Osteoblast (primary cell): ENCODE measurements at regions not wholly inside any gene's neighbourhood (a gene's known extent, or its start where the extent isn't known, plus 50 kb on each side); places are given as distances from the start of the nearest gene placed in this dataset.

Source experiments
- DNase-seq: peaks from one replicate; pipeline ENCODE4 v3.0.0; 2011; ENCODE audit warnings: low spot score, mixed read lengths; ENCODE audit not compliant: insufficient read length; ENCODE audit errors: missing footprints
- H2AFZ ChIP-seq: 2 replicates; pipeline ENCODE4 v1.6.0; 2011; ENCODE audit warnings: mild to moderate bottlenecking, low read length
- H3K27ac ChIP-seq: 2 replicates; pipeline ENCODE4 v1.5.1; 2011; ENCODE audit warnings: mild to moderate bottlenecking, low read depth, low read length, moderate library complexity
- H3K27me3 ChIP-seq: 2 replicates; pipeline ENCODE4 v1.6.0; 2012; ENCODE audit warnings: mild to moderate bottlenecking, control low read depth, inconsistent platforms, low read length, moderate library complexity; ENCODE audit not compliant: insufficient read depth
- H3K36me3 ChIP-seq: 2 replicates; pipeline ENCODE4 v1.5.1; 2011; ENCODE audit warnings: mild to moderate bottlenecking, low read length, control low read depth, moderate library complexity; ENCODE audit not compliant: insufficient read depth
- H3K4me1 ChIP-seq: 2 replicates; pipeline ENCODE4 v1.5.1; 2011; ENCODE audit warnings: mild to moderate bottlenecking, low read length, control low read depth, moderate library complexity; ENCODE audit not compliant: insufficient read depth
- H3K4me2 ChIP-seq: 2 replicates; pipeline ENCODE4 v1.6.0; 2011; ENCODE audit warnings: mild to moderate bottlenecking, low read length; ENCODE audit not compliant: insufficient read depth
- H3K4me3 ChIP-seq: fragments of 200-600 bp; sonication (generic); 3 replicates; pipeline ENCODE4 v1.5.1; 2012; ENCODE audit warnings: mild to moderate bottlenecking, low read length, inconsistent platforms; ENCODE audit not compliant: insufficient read depth
- H3K79me2 ChIP-seq: 2 replicates; pipeline ENCODE4 v1.6.0; 2012; ENCODE audit warnings: mild to moderate bottlenecking, low read length, control low read depth, inconsistent platforms; ENCODE audit not compliant: insufficient read depth
- H3K9me3 ChIP-seq: 2 replicates; pipeline ENCODE4 v1.5.1; 2011; ENCODE audit warnings: low read depth, low read length, control low read depth
- H4K20me1 ChIP-seq: 2 replicates; pipeline ENCODE4 v1.6.0; 2012; ENCODE audit warnings: mild to moderate bottlenecking, low read length, control low read depth; ENCODE audit not compliant: insufficient read depth
- TF ChIP-seq, protein P1 (sequence below): IDR thresholded peaks from 2 replicates; pipeline ENCODE4 v1.5.1; 2011; ENCODE audit warnings: mild to moderate bottlenecking, low read depth, low read length, moderate library complexity; ENCODE audit errors: extremely low read depth

DNA sequence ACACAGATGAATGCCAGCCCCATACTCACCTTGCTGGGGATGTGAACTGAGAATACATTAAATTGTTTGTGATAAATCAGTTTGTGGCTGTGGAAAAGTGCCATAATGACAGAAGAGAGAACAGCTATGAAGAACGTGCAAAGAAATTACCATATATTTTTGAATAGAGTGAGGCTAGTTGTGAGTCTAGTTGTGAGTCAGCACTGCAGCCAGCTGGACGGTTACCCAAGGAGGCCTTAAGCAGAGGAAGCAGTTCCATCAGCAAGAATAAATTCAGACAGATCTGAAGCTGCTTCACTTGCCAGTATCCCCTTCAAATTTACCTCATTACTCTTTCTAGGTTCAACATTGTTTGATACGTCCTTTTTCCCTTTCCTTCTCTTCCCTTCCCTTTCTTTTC is 446.0 kb downstream of the MTRR start:
- DNase-seq: no peak
- Histone ChIP-seq H3K79me2 (no peaks in the 10 kb centered on the region), H3K4me1 (no peaks in the 10 kb centered on the region), H4K20me1 (no peaks in the 10 kb centered on the region), H3K27me3 (no peaks in the 10 kb centered on the region), H3K4me2 (no peak overlapping the region), H3K9me3 (peaks cover 2% of the 10 kb centered on the region), H3K4me3 (no peak overlapping the region), H3K27ac (no peak overlapping the region), H2AFZ (no peak overlapping the region), H3K36me3 (no peaks in the 10 kb centered on the region)
- TF ChIP-seq, protein P1, sequence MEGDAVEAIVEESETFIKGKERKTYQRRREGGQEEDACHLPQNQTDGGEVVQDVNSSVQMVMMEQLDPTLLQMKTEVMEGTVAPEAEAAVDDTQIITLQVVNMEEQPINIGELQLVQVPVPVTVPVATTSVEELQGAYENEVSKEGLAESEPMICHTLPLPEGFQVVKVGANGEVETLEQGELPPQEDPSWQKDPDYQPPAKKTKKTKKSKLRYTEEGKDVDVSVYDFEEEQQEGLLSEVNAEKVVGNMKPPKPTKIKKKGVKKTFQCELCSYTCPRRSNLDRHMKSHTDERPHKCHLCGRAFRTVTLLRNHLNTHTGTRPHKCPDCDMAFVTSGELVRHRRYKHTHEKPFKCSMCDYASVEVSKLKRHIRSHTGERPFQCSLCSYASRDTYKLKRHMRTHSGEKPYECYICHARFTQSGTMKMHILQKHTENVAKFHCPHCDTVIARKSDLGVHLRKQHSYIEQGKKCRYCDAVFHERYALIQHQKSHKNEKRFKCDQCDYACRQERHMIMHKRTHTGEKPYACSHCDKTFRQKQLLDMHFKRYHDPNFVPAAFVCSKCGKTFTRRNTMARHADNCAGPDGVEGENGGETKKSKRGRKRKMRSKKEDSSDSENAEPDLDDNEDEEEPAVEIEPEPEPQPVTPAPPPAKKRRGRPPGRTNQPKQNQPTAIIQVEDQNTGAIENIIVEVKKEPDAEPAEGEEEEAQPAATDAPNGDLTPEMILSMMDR: no peak

DNA sequence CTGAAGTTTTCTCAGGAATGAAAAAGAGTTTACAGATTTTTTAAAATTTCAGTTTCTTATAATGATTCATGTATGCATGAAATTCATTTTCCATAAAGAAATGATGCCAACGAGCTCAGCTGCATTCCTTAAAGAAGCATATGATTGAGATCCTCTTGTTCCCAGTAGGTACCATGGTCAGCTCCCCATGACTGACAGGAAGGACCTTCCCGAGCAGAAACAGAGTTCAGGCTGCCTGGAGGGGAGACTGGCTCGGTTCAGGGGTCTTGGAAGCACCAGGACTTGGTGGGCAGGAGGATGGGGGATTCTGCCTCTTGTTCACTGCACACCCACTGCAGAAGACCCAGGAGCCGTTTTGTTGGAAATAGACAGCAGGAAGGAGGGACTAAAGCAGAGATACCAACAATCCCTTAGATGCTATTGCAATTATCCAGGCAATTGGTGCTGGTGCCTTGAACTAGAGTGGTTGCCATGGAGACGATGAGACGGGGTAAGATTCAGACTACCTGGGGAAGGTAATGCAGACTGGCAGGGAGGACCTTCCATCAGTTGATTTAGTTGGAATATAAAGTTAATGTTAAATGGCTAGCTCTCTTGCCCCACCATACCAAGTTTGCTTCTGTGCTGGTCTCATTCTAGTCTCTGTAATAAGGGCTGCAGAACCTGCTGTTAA is 447.8 kb downstream of the MTRR start:
- Histone ChIP-seq H3K27me3 (no peaks in the 10 kb centered on the region), H3K27ac (no peak overlapping the region), H3K79me2 (no peaks in the 10 kb centered on the region), H3K4me3 (no peak overlapping the region), H2AFZ (no peak overlapping the region), H3K9me3 (peaks cover 2% of the 10 kb centered on the region), H3K4me1 (no peaks in the 10 kb centered on the region), H3K4me2 (no peak overlapping the region), H4K20me1 (no peaks in the 10 kb centered on the region), H3K36me3 (no peaks in the 10 kb centered on the region)
- DNase-seq: no peak
- TF ChIP-seq, protein P1: no peak

DNA sequence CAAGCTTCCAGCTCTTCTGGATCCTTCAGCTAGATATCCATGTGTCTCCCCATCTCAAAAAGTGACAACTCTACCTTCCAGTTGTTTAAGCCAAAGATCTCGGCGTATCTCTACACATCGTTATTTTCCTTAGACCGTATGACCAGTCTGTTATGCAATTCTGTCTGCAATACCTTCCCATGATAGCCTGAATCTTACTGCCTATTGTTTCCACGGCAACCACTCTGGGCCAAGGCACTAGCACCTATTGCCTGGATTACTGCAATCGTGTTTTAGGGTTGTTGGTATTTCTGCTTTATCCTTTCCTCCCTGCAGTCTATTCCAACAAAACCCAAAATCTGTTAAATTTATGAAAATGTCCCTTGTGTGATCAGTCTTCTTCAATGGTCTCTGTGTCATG is 448.4 kb downstream of the MTRR start:
- Histone ChIP-seq H3K9me3 (peaks cover 2% of the 10 kb centered on the region), H3K4me2 (no peak overlapping the region), H4K20me1 (no peaks in the 10 kb centered on the region), H3K27me3 (no peaks in the 10 kb centered on the region), H3K4me1 (no peaks in the 10 kb centered on the region), H3K36me3 (no peaks in the 10 kb centered on the region), H3K79me2 (no peaks in the 10 kb centered on the region), H2AFZ (no peak overlapping the region), H3K27ac (no peak overlapping the region), H3K4me3 (no peak overlapping the region)
- DNase-seq: no peak
- TF ChIP-seq, protein P1: no peak

DNA sequence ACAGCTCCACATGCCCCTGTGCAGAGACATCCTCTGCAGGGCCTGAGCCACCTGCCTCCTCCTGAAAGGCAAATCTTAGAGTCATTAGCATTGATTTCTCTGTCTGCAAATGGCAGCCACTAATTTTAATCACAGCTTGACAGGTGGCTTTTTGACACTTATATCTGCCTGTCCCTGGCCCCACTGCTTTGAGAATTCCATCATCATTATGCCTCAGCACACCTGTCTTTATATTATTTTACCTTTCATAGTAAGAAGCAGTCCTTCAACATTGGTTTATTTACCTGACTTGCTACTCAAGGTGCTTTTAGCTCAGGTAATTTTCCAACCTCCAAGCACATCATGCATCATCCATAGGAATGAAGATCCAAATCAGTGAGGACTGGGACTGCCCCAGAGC is 451.3 kb downstream of the MTRR start:
- Histone ChIP-seq H3K4me3 (no peak overlapping the region), H3K9me3 (peaks cover 2% of the 10 kb centered on the region), H3K27me3 (no peaks in the 10 kb centered on the region), H3K4me1 (no peaks in the 10 kb centered on the region), H3K79me2 (no peaks in the 10 kb centered on the region), H3K36me3 (no peaks in the 10 kb centered on the region), H3K4me2 (no peak overlapping the region), H4K20me1 (no peaks in the 10 kb centered on the region), H2AFZ (no peak overlapping the region), H3K27ac (no peak overlapping the region)
- TF ChIP-seq, protein P1: no peak
- no peak for DNase-seq
